Caco-2 (cell line): ENCODE measurements at regions not wholly inside any gene's neighbourhood (a gene's known extent, or its start where the extent isn't known, plus 50 kb on each side); places are given as distances from the start of the nearest gene placed in this dataset.

Experiments
- BruUV-seq: library from RNA; stranded (reverse); fragments of 400-500 nt; replicated peaks from 2 replicates; lab custom pipeline; 2021; lab: Mats Ljungman, UMichigan
- CTCF ChIA-PET: fragments of 300-600 bp; sonication (Branson Sonifier 250); formaldehyde crosslinking; loops from one replicate; lab custom pipeline; 2022; ENCODE audit warnings: antibody characterized with exemption; lab: Charles Lee
- POLR2A ChIA-PET: fragments of 300-600 bp; sonication (Branson Sonifier 250); formaldehyde crosslinking; loops from one replicate; lab custom pipeline; 2022; ENCODE audit warnings: antibody characterized with exemption; lab: Charles Lee
- DNase-seq, 2 experiments: peaks; one replicate each; pipeline versions ENCODE4 v3.0.0 to v3.0.0-alpha.2; 2020 to 2022
- H3K27me3 ChIP-seq: replicated peaks from 2 replicates; pipeline ENCODE4 v1.6.0; 2011; ENCODE audit warnings: low read length; ENCODE audit not compliant: control insufficient read depth, insufficient read depth
- H3K36me3 ChIP-seq: 2 replicates; pipeline ENCODE4 v1.5.1; 2011; ENCODE audit warnings: low read length; ENCODE audit not compliant: control insufficient read depth, insufficient read depth
- H3K4me1 ChIP-seq: fragments of 250-450 bp; sonication (Bioruptor Pico); 2 replicates; pipeline ENCODE4 v1.5.1; 2020; ENCODE audit warnings: mild to moderate bottlenecking
- H3K4me3 ChIP-seq: 2 replicates; pipeline ENCODE4 v1.5.1; 2011; ENCODE audit warnings: low read depth, mild to moderate bottlenecking, control low read depth, low read length
- H3K9me3 ChIP-seq: fragments of 250-450 bp; sonication (Bioruptor Pico); 2 replicates; pipeline ENCODE4 v1.5.1; 2020; ENCODE audit warnings: mild to moderate bottlenecking, moderate library complexity
- H3K27ac Mint-ChIP-seq: one replicate; pipeline ENCODE4 v1.8.0; 2022; ENCODE audit warnings: mixed read lengths; ENCODE audit not compliant: unreplicated experiment
- H3K27me3 Mint-ChIP-seq: one replicate; pipeline ENCODE4 v1.8.0; 2022; ENCODE audit warnings: mixed read lengths; ENCODE audit not compliant: insufficient read depth, unreplicated experiment
- H3K36me3 Mint-ChIP-seq: one replicate; pipeline ENCODE4 v1.8.0; 2022; ENCODE audit warnings: mild to moderate bottlenecking, mixed read lengths; ENCODE audit not compliant: insufficient read depth, unreplicated experiment
- H3K4me1 Mint-ChIP-seq: one replicate; pipeline ENCODE4 v1.8.0; 2022; ENCODE audit warnings: low read depth, mixed read lengths; ENCODE audit not compliant: unreplicated experiment
- H3K4me3 Mint-ChIP-seq: one replicate; pipeline ENCODE4 v1.8.0; 2022; ENCODE audit warnings: mild to moderate bottlenecking, moderate library complexity, mixed read lengths; ENCODE audit not compliant: unreplicated experiment
- H3K9me3 Mint-ChIP-seq: one replicate; pipeline ENCODE4 v1.8.0; 2022; ENCODE audit warnings: mixed read lengths; ENCODE audit not compliant: unreplicated experiment
- intact Hi-C: fragments of 100-400 bp; cut with micrococcal nuclease; formaldehyde crosslinking; loops from one replicate; pipeline ENCODE4 v1.10.0; 2022; ENCODE audit not compliant: unreplicated experiment
- TF ChIP-seq, protein P1 (sequence below), 2 experiments: fragments of 200-600 bp in 1 of 2; IDR thresholded peaks; 1 replicate in 1 of 2; 2 replicates in 1 of 2; pipeline versions ENCODE4 v1.5.1 to v1.8.0; 2011 to 2022; ENCODE audit warnings: antibody characterized with exemption in 1 of 2, control low read depth in 1 of 2, inconsistent platforms in 1 of 2, low read depth in 1 of 2, low read length in 1 of 2, mild to moderate bottlenecking in 1 of 2, moderate library complexity in 1 of 2; ENCODE audit not compliant: insufficient read depth in 1 of 2, severe bottlenecking in 1 of 2, unreplicated experiment in 1 of 2

DNA sequence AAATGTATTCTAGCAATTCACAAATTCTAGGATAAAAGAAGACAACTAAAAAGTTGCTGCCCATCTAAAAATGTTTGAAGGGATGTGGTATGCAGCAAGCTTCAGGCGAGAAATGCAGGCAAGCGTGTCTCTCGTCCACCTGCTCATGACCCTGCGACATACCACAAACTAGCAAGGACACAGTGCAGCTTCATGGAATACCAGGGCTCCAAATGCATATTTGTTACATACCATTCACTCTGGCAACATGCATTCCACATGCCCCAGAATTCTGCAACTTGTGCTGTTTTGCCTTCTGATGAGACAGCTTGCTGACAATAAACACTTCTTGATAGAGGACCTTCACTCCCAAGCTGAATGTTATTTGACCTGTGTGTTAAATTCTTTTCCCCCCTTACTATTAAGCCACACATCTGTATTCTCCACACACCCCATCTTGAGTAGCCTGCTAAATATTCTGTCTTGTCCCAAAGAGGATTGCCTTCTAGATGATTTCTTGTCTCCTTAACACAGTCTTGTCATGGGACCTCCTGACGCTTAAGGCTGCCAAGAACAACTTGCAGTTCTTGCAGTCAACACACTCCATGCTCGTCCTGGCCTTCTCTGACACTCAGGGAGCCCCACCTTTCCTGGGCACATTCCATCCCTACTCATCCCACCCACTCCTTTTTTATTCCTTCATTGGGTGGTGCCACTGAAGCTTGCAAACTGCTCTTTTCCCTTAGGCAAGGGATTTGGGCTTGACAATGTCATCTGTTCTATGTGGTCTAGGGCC lies 340.5 kb downstream of the PIK3R1 start:
- no peak overlapping the region for H3K4me3 Mint-ChIP-seq
- ChIA-PET POLR2A (no interaction called here), CTCF (interaction anchor here (0.6 kb wide), 1 partner anchor 306 kb away, joined by 3 read pairs; no protein-coding TSS in a partner anchor)

DNA sequence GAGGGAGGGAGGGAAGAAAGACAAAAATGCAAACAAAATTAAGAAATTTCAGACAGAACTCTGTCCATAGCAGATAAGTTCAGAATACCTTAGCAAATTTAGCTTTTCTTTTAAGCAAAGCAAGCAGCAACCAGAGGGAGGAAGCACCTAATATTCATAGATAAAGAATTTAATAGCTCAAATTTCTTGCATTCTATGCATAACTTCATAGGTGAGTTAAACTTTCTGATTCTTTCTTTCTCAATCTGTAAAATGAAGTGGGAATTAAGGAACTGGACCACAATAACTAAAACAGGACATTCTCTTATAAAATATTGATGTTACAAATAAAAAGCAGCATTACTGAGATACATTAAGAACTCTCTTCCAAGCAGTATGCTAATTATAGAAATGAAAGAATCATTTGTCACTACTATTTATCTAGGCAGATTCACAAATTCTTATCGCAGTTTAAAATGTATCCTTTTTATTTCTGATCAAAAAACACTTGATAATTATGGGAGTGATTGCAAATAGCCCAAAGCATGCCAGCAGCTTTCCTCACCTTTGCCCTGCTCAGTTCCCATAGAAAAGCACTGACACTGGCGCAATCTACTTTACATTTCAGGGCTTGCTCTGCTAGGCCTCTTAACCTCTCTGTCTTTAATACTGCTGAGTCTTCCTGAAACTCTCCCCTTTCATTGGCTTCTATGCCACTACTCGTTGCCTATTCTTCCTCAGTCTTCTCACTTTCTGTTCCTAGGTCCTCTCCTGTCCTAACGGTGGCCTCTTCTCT lies 341.8 kb downstream of the PIK3R1 start:
- no peaks in the 10 kb centered on the region for H3K36me3 ChIP-seq
- H3K27me3 ChIP-seq: no peaks in the 10 kb centered on the region
- ChIA-PET CTCF (no interaction called here), POLR2A (no interaction called here)
- no peaks in the 10 kb centered on the region for H3K36me3 Mint-ChIP-seq
- no peaks in the 10 kb centered on the region for H3K4me1 Mint-ChIP-seq
- H3K4me3 ChIP-seq: no peak overlapping the region
- TF ChIP-seq, protein P1, sequence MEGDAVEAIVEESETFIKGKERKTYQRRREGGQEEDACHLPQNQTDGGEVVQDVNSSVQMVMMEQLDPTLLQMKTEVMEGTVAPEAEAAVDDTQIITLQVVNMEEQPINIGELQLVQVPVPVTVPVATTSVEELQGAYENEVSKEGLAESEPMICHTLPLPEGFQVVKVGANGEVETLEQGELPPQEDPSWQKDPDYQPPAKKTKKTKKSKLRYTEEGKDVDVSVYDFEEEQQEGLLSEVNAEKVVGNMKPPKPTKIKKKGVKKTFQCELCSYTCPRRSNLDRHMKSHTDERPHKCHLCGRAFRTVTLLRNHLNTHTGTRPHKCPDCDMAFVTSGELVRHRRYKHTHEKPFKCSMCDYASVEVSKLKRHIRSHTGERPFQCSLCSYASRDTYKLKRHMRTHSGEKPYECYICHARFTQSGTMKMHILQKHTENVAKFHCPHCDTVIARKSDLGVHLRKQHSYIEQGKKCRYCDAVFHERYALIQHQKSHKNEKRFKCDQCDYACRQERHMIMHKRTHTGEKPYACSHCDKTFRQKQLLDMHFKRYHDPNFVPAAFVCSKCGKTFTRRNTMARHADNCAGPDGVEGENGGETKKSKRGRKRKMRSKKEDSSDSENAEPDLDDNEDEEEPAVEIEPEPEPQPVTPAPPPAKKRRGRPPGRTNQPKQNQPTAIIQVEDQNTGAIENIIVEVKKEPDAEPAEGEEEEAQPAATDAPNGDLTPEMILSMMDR (IDR thresholded peaks at IDR 0.05; ENCODE audit: insufficient read depth in 1 of 2, low read depth in 1 of 2, low read length in 1 of 2, severe bottlenecking in 1 of 2, unreplicated experiment in 1 of 2): no peak
- no peaks in the 10 kb centered on the region for H3K4me1 ChIP-seq
- no peaks in the 10 kb centered on the region for H3K27me3 Mint-ChIP-seq
- no peaks in the 10 kb centered on the region for H3K9me3 ChIP-seq
- H3K9me3 Mint-ChIP-seq: peaks cover 5% of the 10 kb centered on the region
- no peak for DNase-seq
- no peak overlapping the region for H3K4me3 Mint-ChIP-seq
- no peak overlapping the region for H3K27ac Mint-ChIP-seq
- intact Hi-C loops: no loop called here
- no TSS peak for BruUV-seq

More for the DNA sequence above, 340.5 kb downstream of the PIK3R1 start:
- Mint-ChIP-seq H3K4me1 (peaks cover 4% of the 10 kb centered on the region), H3K27me3 (no peaks in the 10 kb centered on the region), H3K27ac (no peak overlapping the region), H3K36me3 (no peaks in the 10 kb centered on the region), H3K9me3 (peaks cover 9% of the 10 kb centered on the region)
- Histone ChIP-seq H3K4me3 (no peak overlapping the region), H3K36me3 (no peaks in the 10 kb centered on the region), H3K4me1 (no peaks in the 10 kb centered on the region), H3K27me3 (no peaks in the 10 kb centered on the region), H3K9me3 (no peaks in the 10 kb centered on the region)
- no peak for DNase-seq
- BruUV-seq: no TSS peak
- intact Hi-C loops: no loop called here
- TF ChIP-seq, protein P1 (IDR thresholded peaks at IDR 0.05; ENCODE audit: insufficient read depth in 1 of 2, low read depth in 1 of 2, low read length in 1 of 2, severe bottlenecking in 1 of 2, unreplicated experiment in 1 of 2): no peak

- DNase-seq: peak in 1 of 2 experiments; percentile 40
- Histone ChIP-seq H3K27me3 (no peaks in the 10 kb centered on the region), H3K4me3 (no peak overlapping the region), H3K36me3 (no peaks in the 10 kb centered on the region), H3K4me1 (no peaks in the 10 kb centered on the region), H3K9me3 (peaks cover 15% of the 10 kb centered on the region)
- no peaks in the 10 kb centered on the region for H3K4me1 Mint-ChIP-seq
- TF ChIP-seq, protein P1 (IDR thresholded peaks at IDR 0.05; ENCODE audit: insufficient read depth in 1 of 2, low read depth in 1 of 2, low read length in 1 of 2, severe bottlenecking in 1 of 2, unreplicated experiment in 1 of 2): no peak
- H3K27ac Mint-ChIP-seq: no peak overlapping the region
- no peaks in the 10 kb centered on the region for H3K27me3 Mint-ChIP-seq
- intact Hi-C loops: no loop called here
- POLR2A ChIA-PET: no interaction called here
- H3K36me3 Mint-ChIP-seq: no peaks in the 10 kb centered on the region
- BruUV-seq: no TSS peak
- H3K4me3 Mint-ChIP-seq: no peak overlapping the region
- no peaks in the 10 kb centered on the region for H3K9me3 Mint-ChIP-seq
- CTCF ChIA-PET: no interaction called here
These were observed 346.8 kb downstream of the PIK3R1 start for GRCh38 chr5:68562308-68562707.
